ENCODE measurements at regions not wholly inside any gene's neighbourhood (a gene's known extent, or its start where the extent isn't known, plus 50 kb on each side); places are given as distances from the start of the nearest gene placed in this dataset.

DNA sequence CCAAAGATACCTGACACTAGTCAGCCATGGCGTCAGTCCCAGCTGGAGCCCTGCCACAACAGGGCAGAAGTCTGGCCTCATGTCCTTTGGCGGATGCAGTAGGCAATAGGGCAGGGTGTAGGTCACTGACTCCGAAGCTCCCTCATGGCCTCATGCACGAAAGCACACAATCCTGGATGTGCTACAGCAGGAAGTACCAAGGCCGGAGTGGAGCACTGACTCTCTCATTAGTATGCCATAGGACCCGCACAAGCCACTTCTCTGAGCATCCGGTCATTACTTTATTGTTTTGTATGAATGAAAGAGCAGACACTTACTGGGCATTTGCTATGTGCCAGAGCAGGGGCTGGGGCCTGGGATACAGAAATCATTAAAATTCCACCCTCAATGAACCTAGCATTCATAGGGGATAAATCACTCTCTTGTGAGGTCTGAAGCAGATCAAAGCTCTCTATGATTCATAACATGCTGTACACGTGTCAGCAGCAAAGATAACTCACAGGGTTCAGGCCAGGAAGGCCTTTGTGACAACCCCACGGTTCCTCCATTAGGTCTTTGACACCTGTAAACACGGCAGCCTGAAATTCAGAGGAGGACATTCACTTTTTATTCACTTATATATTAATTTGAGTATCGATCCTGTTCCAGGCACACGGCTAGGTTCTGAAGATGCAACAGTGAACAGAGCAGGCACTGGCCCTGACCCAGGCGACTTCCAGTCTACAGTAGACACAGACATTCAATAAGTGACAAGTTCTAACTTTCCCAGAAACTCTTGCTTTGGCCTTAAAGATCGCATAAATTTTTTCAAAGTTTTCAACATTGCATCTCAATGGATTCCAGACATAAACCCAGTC, 357.9 kb upstream of the USP24 start:
- Histone ChIP-seq H3K4me3 (no peak overlapping the region), H3K4me1 (no peaks in the 10 kb centered on the region), H3K9me3 (no peaks in the 10 kb centered on the region), H3K27me3 (ENCODE audit: low read depth) (no peaks in the 10 kb centered on the region), H3K36me3 (replicated peaks) (no peaks in the 10 kb centered on the region)
- no peak for DNase-seq (ENCODE audit: low spot score in 2 of 2)
- in situ Hi-C loops (cut with MboI; ENCODE audit: low sequenced_read_pairs), result no loop called here

DNA sequence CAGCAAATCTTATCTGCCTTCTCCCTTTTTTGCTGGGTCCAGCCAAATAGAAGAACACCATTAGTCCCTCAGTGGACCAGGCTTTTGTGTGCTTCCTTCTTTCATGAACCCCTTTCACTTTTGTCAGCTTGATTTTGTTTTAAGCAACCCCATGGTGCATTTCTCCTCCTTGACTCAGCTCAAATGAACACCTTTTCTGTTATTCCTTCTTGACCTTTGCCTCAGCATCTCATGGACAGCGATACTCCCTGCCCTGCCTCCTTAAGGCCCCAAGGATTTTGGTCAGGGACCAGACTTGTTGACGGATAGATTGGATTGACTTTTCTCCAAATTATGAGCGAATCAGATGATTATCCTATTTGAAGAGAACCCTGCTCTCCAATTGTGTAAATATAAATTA, 356.6 kb upstream of the USP24 start:
- no peaks in the 10 kb centered on the region for H3K27me3 ChIP-seq (ENCODE audit: low read depth)
- H3K9me3 ChIP-seq, result no peaks in the 10 kb centered on the region
- in situ Hi-C loops (cut with MboI; ENCODE audit: low sequenced_read_pairs), result no loop called here
- H3K36me3 ChIP-seq (replicated peaks), result no peaks in the 10 kb centered on the region
- no peak overlapping the region for H3K4me3 ChIP-seq
- no peak for DNase-seq (ENCODE audit: low spot score in 2 of 2)
- no peaks in the 10 kb centered on the region for H3K4me1 ChIP-seq

DNA sequence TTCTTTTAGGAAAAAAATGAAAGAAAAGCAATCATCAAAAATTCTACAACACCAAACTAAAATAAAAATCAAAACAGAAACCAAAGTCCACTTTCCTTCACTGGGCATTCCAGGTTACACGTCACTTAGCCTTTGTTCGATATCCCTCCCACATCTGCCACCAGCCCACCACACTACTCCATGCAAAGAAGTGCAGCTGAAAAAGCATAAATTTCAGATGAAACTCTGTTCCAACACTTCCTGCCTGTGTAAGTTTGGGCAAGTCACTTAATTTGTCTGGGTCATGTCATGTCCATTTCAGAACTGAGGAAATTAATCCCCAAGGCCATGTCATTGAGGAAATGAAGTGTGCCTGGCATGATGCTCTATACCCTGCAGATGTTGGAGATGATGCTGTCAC, 354.3 kb upstream of the USP24 start:
- Histone ChIP-seq H3K4me1 (no peaks in the 10 kb centered on the region), H3K4me3 (no peak overlapping the region), H3K36me3 (replicated peaks) (no peaks in the 10 kb centered on the region), H3K9me3 (no peaks in the 10 kb centered on the region), H3K27me3 (ENCODE audit: low read depth) (no peaks in the 10 kb centered on the region)
- in situ Hi-C loops (cut with MboI; ENCODE audit: low sequenced_read_pairs), result no loop called here
- no peak for DNase-seq (ENCODE audit: low spot score in 2 of 2)

DNA sequence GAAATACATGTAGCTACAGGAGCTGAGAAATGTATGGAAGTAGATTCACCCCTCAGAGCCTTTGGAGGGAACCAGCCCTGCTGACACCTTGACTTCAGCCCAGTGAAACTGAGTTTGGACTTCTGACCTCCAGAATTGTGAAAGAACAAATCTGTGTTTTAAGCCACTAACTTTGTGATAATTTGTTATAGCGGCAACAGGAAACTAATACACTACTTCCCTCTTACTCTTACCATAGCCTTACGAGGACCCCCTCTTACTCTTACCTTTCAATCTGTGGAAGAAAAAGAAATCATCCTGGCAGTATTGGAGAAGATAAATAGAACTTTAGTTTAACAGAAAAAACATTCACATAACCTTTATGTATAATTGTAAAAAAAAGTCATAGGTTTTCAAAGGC, 353.6 kb upstream of the USP24 start:
- no peaks in the 10 kb centered on the region for H3K4me1 ChIP-seq
- H3K27me3 ChIP-seq (ENCODE audit: low read depth), result no peaks in the 10 kb centered on the region
- no peaks in the 10 kb centered on the region for H3K9me3 ChIP-seq
- H3K36me3 ChIP-seq (replicated peaks), result no peaks in the 10 kb centered on the region
- DNase-seq (ENCODE audit: low spot score in 2 of 2), result no peak
- in situ Hi-C loops (cut with MboI; ENCODE audit: low sequenced_read_pairs), result no loop called here
- H3K4me3 ChIP-seq, result no peak overlapping the region

DNA sequence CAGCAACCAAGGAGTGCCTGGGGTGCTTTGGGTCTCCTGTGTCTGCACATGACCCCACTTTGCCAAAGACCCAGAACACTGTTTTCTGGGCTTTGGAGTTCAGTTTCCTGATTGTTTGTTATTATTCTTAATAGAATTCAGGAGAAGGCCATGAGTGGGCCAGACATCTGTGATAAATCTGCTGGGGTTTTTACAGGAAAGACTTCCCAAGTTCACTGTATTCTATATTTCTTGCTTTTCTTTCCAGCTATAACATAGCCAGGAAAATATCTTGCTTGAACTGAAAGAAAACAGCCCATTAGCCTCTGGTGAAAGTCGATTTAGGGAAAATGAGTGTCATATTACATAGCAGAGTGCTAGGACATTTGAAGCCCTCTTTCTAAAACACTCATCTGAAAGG, 345.1 kb upstream of the USP24 start:
- DNase-seq (ENCODE audit: low spot score in 2 of 2), result no peak
- Histone ChIP-seq H3K4me3 (no peak overlapping the region), H3K4me1 (no peaks in the 10 kb centered on the region), H3K9me3 (no peaks in the 10 kb centered on the region), H3K27me3 (ENCODE audit: low read depth) (no peaks in the 10 kb centered on the region), H3K36me3 (replicated peaks) (no peaks in the 10 kb centered on the region)
- in situ Hi-C loops (cut with MboI; ENCODE audit: low sequenced_read_pairs), result no loop called here

DNA sequence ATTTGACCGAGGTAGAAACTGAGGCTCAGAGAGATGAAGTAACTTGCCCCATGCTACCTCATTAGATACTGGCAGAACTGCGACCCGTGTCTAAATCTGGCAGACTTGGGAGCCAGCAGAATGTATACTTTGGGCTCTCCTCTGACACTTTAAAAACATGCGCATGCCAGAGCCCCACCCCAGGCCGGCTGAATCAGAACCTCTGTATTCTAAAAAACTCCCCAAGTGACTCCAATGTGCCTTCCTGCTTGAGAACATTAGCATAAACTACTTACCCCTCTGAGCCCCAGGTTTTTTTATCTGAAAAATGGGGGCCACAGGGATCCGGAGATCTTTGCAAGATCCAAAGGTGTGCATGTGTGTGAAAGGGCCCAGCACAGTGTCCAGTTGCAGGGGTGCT, 344.7 kb upstream of the USP24 start:
- no peaks in the 10 kb centered on the region for H3K4me1 ChIP-seq
- no peaks in the 10 kb centered on the region for H3K27me3 ChIP-seq (ENCODE audit: low read depth)
- no peak overlapping the region for H3K4me3 ChIP-seq
- no peaks in the 10 kb centered on the region for H3K9me3 ChIP-seq
- no peak for DNase-seq (ENCODE audit: low spot score in 2 of 2)
- in situ Hi-C loops (cut with MboI; ENCODE audit: low sequenced_read_pairs), result no loop called here
- no peaks in the 10 kb centered on the region for H3K36me3 ChIP-seq (replicated peaks)

DNA sequence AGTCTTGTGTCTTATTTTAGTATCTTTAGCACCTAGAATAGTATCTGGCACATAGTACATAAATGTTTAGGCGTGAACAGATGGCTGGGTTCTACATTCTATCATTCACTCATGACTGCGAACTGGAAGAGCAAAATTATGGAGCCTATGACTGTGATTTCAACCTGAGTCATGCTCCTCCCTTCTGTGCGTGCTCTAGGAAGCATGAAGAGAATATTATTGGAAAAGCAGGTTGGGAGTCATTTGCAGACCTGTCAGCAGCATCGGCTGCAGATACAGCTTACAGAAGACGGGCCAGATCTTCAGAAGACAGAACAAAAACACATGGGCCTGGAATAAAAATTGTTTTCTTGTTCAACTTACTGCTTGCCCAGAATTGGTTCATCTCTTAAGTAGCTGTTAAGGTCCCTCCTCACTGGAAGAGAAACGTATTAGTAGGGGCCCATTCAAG, 344.0 kb upstream of the USP24 start:
- in situ Hi-C loops (cut with MboI; ENCODE audit: low sequenced_read_pairs), result no loop called here
- DNase-seq (ENCODE audit: low spot score in 2 of 2), result no peak
- Histone ChIP-seq H3K4me3 (no peak overlapping the region), H3K27me3 (ENCODE audit: low read depth) (no peaks in the 10 kb centered on the region), H3K4me1 (no peaks in the 10 kb centered on the region), H3K9me3 (no peaks in the 10 kb centered on the region), H3K36me3 (replicated peaks) (no peaks in the 10 kb centered on the region)

DNA sequence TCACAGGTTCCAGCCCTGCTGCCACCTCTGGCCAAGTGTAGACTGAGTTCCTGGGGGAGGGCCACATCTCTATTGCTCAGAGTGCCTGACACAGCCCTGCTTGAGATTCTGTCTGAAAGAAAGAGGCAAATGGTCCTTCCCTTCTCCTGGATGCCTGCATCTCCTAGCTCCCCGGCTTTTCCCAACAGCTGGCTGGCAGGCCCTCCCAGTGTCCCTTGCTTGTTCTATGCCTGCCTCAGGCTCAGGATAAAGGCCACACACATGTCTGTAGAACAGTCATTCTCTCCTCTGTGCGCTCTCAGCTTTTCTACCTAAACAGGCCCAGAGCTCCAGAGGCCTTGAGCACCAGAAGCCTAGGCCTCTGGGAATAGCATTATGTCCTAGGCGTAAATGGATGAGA, 343.4 kb upstream of the USP24 start:
- no peaks in the 10 kb centered on the region for H3K9me3 ChIP-seq
- no peak overlapping the region for H3K4me3 ChIP-seq
- H3K36me3 ChIP-seq (replicated peaks), result no peaks in the 10 kb centered on the region
- H3K27me3 ChIP-seq (ENCODE audit: low read depth), result no peaks in the 10 kb centered on the region
- DNase-seq (ENCODE audit: low spot score in 2 of 2), result no peak
- in situ Hi-C loops (cut with MboI; ENCODE audit: low sequenced_read_pairs), result no loop called here
- no peaks in the 10 kb centered on the region for H3K4me1 ChIP-seq

DNA sequence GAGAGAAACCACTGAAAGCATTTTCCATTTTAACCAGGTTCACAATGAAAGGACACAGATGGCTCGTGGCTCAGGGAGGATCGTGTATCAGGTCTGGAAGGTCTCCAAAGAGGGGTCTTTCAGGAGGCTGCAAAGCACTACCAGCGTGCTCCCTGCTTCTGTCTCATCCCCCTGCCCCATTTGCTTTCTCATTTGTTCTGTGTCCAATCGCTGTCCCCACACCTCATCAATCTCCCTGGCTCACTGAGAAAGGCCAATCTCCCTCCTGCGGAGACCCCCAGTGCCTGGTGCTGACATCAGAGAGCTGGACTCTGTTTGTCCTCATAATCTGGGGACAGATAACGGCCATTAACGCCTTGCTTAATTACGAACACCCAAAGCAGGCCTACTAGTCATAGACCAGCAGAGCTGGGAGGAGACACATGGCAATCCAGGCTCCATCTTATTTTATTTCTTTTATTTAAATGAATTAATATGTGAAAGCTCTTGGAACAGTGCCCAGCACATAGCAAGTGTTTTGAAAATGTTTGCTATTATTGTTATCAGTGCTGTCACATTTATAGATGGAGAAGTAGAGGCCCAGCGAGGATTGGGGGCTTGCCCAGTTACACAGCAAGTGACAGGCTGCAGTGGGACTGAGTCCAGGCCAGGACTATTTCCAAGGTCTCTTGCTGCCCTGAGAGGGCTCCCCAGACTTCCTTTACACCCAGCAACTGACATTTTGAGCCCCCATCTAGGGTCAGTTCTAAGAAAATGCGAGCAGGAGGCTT, 341.0 kb upstream of the USP24 start:
- no peaks in the 10 kb centered on the region for H3K9me3 ChIP-seq
- no peaks in the 10 kb centered on the region for H3K27me3 ChIP-seq (ENCODE audit: low read depth)
- in situ Hi-C loops (cut with MboI; ENCODE audit: low sequenced_read_pairs), result no loop called here
- no peak overlapping the region for H3K4me3 ChIP-seq
- no peaks in the 10 kb centered on the region for H3K36me3 ChIP-seq (replicated peaks)
- H3K4me1 ChIP-seq, result no peaks in the 10 kb centered on the region
- no peak for DNase-seq (ENCODE audit: low spot score in 2 of 2)

DNA sequence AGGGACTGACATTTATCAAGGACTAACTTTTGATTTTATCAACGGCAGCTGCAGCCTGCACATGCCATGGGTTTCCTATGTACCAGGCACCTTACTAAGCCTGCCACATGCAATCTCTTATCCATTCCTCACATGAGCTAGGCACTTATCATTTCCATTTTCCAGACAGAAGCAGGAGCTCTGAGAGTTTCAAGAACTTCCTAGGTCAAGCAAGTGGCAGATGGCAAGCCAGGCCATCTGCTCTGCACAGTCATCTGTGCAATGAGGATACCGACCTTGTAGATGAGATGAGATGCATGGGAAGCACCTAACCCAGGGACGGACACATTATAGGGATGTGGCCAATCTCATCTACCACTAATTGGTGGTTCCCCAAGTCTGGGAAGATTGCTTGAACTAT, 339.4 kb upstream of the USP24 start:
- H3K36me3 ChIP-seq (replicated peaks), result no peaks in the 10 kb centered on the region
- no peaks in the 10 kb centered on the region for H3K4me1 ChIP-seq
- in situ Hi-C loops (cut with MboI; ENCODE audit: low sequenced_read_pairs), result no loop called here
- no peak overlapping the region for H3K4me3 ChIP-seq
- no peaks in the 10 kb centered on the region for H3K27me3 ChIP-seq (ENCODE audit: low read depth)
- DNase-seq (ENCODE audit: low spot score in 2 of 2), result no peak
- H3K9me3 ChIP-seq, result no peaks in the 10 kb centered on the region

DNA sequence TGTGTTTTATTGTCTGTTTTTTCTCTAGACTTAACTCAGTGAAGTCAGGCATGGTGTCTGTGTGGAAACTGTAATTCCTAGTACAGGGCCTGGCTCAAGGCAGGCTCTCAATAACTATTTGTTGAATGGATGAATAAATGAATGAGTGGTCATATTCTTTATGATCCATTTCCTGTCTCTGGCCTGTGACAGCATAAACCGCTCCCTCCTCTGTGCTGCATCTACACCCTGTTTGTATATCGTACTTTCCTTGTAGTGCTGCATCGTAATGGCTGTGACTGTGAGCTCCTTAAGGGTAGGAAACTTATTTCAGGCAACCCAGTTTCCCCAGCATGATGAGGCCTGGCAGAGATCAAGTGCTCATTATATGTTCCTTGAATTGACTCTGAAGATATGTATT, 337.5 kb upstream of the USP24 start:
- H3K36me3 ChIP-seq (replicated peaks), result no peaks in the 10 kb centered on the region
- no peaks in the 10 kb centered on the region for H3K9me3 ChIP-seq
- H3K4me1 ChIP-seq, result no peaks in the 10 kb centered on the region
- in situ Hi-C loops (cut with MboI; ENCODE audit: low sequenced_read_pairs), result no loop called here
- H3K27me3 ChIP-seq (ENCODE audit: low read depth), result no peaks in the 10 kb centered on the region
- H3K4me3 ChIP-seq, result no peak overlapping the region
- no peak for DNase-seq (ENCODE audit: low spot score in 2 of 2)

DNA sequence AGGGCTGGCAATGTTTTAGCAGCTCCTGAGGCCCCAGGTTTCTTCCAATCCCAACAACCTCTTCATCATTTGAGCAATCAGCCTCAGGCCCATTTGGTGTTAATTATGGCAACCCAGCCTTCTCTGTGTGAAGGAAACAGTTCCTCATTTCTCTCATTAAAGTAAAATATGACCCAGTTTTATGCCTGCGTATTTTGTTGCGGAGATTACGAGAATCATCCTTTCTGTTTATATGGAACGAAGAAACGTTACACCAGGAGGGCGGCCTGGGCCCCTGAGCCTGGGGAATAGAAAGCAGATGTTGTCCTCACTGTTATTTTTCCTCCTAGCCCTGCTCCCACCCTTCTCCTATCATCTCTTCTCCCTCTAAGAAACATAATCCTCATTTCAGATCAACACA, 332.2 kb upstream of the USP24 start:
- Histone ChIP-seq H3K4me1 (no peaks in the 10 kb centered on the region), H3K36me3 (replicated peaks) (no peaks in the 10 kb centered on the region), H3K27me3 (ENCODE audit: low read depth) (no peaks in the 10 kb centered on the region), H3K9me3 (no peaks in the 10 kb centered on the region), H3K4me3 (no peak overlapping the region)
- no peak for DNase-seq (ENCODE audit: low spot score in 2 of 2)
- in situ Hi-C loops (cut with MboI; ENCODE audit: low sequenced_read_pairs), result no loop called here

DNA sequence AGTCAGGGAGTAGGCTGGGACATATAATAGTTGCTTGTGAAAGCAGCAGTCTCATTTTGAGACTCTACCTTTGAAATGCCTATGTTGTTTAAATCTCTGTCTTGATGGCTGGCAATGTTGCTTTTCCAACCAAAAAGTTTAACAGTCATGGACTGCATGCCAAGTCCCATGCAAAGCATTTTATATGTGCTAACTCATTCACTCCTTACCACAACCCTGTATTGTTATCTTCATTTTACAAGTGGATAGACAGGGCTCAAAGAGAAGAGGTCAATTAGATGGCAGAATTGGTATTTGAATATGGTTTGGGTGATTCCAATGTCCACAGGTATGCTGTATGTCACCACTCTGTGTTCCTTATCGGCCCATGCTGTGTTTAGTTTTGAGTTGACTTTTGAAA, 331.4 kb upstream of the USP24 start:
- Histone ChIP-seq H3K36me3 (replicated peaks) (no peaks in the 10 kb centered on the region), H3K9me3 (no peaks in the 10 kb centered on the region), H3K4me1 (no peaks in the 10 kb centered on the region), H3K27me3 (ENCODE audit: low read depth) (no peaks in the 10 kb centered on the region), H3K4me3 (no peak overlapping the region)
- DNase-seq (ENCODE audit: low spot score in 2 of 2), result no peak
- in situ Hi-C loops (cut with MboI; ENCODE audit: low sequenced_read_pairs), result no loop called here

DNA sequence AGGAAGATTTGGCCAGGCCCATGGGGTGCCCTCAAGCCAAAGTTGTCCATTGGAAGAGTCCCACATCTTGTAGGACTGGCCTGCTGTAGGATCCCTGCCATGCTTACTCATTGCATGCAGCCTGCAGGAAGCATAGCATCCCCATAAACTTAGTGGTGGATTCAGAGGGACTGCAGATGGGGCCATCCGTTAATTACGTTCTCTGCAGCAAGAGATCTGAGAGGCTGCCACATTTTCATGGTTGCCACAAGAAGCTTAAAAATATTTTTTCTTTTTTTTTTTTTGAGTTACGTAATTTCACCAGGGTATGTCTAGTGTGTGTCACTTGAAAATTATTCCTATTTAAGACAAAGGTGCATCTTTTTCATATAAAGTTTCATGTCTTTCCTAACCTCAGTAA, 329.7 kb upstream of the USP24 start:
- H3K4me1 ChIP-seq, result no peaks in the 10 kb centered on the region
- in situ Hi-C loops (cut with MboI; ENCODE audit: low sequenced_read_pairs), result no loop called here
- no peaks in the 10 kb centered on the region for H3K36me3 ChIP-seq (replicated peaks)
- no peak overlapping the region for H3K4me3 ChIP-seq
- no peaks in the 10 kb centered on the region for H3K27me3 ChIP-seq (ENCODE audit: low read depth)
- DNase-seq (ENCODE audit: low spot score in 2 of 2), result no peak
- H3K9me3 ChIP-seq, result no peaks in the 10 kb centered on the region

Data from HAP-1 (cell line).